GM23338 (cell line): ENCODE measurements at regions not wholly inside any gene's neighbourhood (a gene's known extent, or its start where the extent isn't known, plus 50 kb on each side); places are given as distances from the start of the nearest gene placed in this dataset.

Experiments
- EZH2phosphoT487 ChIP-seq: fragments of 200-600 bp; sonication (generic); IDR thresholded peaks from one replicate; pipeline ENCODE4 v1.8.1; 2018; ENCODE audit warnings: antibody characterized with exemption; ENCODE audit not compliant: unreplicated experiment
- JUNB ChIP-seq: IDR thresholded peaks from one replicate; pipeline ENCODE4 v1.6.1; 2016; ENCODE audit warnings: antibody characterized with exemption; ENCODE audit not compliant: unreplicated experiment
- TF ChIP-seq, protein P1 (sequence below), 2 experiments: fragments of 200-600 bp in 1 of 2; sonication (generic) in 1 of 2; conservative IDR thresholded peaks; 2 replicates each; pipeline versions ENCODE4 v1.5.1 to v1.6.1; 2016 to 2017; ENCODE audit warnings: antibody characterized with exemption in 2 of 2, low read depth in 2 of 2, mild to moderate bottlenecking in 2 of 2, moderate library complexity in 1 of 2

- no peak for TF ChIP-seq EZH2phosphoT487
- TF ChIP-seq JUNB: no peak
- TF ChIP-seq, protein P1, sequence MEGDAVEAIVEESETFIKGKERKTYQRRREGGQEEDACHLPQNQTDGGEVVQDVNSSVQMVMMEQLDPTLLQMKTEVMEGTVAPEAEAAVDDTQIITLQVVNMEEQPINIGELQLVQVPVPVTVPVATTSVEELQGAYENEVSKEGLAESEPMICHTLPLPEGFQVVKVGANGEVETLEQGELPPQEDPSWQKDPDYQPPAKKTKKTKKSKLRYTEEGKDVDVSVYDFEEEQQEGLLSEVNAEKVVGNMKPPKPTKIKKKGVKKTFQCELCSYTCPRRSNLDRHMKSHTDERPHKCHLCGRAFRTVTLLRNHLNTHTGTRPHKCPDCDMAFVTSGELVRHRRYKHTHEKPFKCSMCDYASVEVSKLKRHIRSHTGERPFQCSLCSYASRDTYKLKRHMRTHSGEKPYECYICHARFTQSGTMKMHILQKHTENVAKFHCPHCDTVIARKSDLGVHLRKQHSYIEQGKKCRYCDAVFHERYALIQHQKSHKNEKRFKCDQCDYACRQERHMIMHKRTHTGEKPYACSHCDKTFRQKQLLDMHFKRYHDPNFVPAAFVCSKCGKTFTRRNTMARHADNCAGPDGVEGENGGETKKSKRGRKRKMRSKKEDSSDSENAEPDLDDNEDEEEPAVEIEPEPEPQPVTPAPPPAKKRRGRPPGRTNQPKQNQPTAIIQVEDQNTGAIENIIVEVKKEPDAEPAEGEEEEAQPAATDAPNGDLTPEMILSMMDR (conservative IDR thresholded peaks at IDR 0.05; ENCODE audit: low read depth in 2 of 2): no peak
Measured at GRCh38 chr9:120337131-120337530, 242.8 kb downstream of the CDK5RAP2 start.
